Nucleus accumbens (tissue), 56 donors: ENCODE measurements at regions not wholly inside any gene's neighbourhood (a gene's known extent, or its start where the extent isn't known, plus 50 kb on each side); places are given as distances from the start of the nearest gene placed in this dataset.
"Not testable (repeated sequence)": the region's sequence is repeated elsewhere in the genome, so short reads cannot be mapped to it uniquely, and the experiment has no call there.

Source experiments
- DNase-seq, 56 donors: peaks; one replicate each; lab custom pipeline; 2025; lab: John Stamatoyannopoulos, UW

GRCh38 chr6:120553353-120553752 is 780.9 kb downstream of the TBC1D32 start:
- no peak for DNase-seq

- DNase-seq: no peak
Observed at GRCh38 chr6:120545353-120545752, 788.9 kb downstream of the TBC1D32 start.

DNA sequence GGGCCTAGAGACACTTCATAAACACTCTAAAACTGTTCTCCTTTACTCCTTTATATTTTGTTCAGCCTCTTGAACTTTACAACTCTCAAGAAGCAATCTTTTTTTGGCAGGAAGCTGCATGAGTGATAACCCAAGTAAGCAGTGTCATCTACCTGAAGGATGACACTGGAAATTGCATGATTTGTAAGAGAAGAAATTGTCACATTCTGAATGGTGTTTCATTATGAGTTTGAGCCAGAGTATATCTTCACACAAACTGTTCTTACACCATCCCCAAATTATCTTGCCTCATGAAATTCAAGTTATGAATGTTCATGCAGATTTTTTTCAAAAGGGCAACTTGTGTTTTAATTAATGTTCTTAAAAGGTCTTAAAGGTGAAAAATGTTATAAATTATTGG is 799.3 kb downstream of the TBC1D32 start:
- no peak for DNase-seq

DNA sequence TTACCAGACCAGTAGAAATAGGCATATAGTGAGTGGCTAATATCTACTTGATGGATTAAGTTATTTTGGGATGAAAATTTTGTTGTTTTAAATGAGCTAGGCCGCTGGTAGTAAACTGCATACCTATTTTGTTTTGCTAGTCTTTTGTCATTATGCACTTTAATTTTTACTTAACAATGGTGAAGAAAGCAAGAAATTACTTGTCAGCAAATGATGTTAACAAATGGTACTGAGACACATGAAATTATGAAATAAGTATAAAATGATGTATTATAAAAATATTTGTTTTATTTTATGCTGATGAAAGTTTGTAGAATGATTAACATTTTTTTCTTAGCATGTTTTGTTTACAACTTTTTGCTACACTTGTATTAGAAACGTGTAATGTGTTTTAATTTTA is 807.7 kb downstream of the TBC1D32 start:
- no peak for DNase-seq

DNA sequence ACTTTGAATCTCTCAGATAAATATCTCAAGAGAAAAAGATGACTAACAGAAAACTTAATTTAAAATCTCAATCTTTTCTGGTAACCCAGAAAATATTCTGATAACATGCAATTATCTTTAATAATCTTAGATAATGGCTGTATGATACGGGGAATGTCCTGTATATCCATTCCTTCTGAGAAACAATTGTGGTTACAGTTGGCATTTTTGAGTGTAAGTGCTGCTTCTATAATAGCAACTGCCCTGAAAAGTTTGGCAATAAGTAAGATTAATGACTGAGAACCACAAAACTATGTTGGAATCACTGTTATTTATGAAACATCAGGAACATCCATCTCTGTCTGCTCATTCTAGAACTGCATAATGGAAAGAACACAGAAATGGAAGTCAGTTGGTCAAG is 819.7 kb downstream of the TBC1D32 start:
- no peak for DNase-seq

DNA sequence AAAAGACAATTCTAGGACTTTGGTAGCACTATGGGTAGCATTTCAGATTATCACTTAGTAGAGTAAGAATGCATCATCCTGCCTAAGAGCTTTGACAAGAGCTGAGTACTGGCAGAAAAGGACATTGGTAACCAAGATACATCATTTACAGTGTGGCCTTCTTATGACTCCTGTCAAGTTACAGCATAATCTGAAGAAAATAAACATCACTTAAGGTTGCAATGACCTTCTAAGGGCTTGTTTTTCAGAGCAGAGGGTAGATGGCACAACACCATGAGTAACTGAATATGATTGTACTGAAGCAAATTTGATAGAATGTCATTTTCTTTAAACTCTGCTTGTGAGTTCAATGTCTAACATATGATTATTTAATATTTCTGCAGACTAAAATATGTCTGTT is 822.6 kb downstream of the TBC1D32 start:
- DNase-seq: no peak

GRCh38 chr6:120498711-120499110 is 835.6 kb downstream of the TBC1D32 start:
- peak in 25 of 56 donors; percentile 1 to 74 (median 15) for DNase-seq

GRCh38 chr6:120496661-120497060 is 837.6 kb downstream of the TBC1D32 start:
- no peak for DNase-seq

DNA sequence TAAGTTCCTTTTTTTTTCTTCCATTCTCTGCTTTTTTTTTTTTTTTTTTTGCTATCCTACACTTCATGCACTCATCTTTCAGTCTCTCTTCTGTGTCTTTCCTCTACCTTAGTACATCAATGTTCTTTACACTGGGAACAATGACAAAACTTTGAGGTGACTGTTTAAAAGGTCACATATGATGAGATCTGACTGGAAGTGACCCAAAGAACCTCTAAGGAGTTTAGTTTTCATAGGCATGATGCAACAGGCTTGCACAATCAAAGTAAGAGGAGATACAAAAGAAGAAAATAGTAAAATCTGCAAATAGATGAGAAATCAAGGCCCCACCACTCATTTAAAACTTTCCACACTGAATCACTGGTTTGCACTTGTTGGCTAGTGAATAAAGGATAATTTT is 840.8 kb downstream of the TBC1D32 start:
- DNase-seq: no peak

DNA sequence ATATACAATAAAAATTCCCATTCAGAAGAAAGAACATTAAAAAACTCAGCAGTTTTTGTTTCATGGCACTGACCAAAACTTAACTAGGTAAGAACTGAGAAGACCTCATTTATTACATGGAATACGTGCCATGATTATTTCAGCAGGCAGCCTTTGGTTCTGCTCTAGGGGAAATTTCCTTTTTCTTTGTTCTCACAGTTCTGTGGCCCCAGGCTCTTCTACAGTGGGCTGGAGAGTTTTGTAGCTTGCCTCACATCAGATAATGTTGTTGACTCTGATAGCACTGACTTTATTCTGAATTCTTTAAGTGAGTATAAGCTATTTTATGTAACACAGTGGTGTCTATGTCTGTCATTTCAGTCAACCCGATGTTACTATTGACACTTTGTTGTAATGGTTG is 844.3 kb downstream of the TBC1D32 start:
- DNase-seq: no peak

- no peak for DNase-seq
Observed at GRCh38 chr6:120484146-120484545, 850.1 kb downstream of the TBC1D32 start.

GRCh38 chr6:120478650-120479049 is 855.6 kb downstream of the TBC1D32 start:
- DNase-seq: no peak

GRCh38 chr6:120473804-120474203 is 860.5 kb downstream of the TBC1D32 start:
- no peak for DNase-seq

- DNase-seq: no peak
Observed at GRCh38 chr6:120468486-120468885, 865.8 kb downstream of the TBC1D32 start.

DNA sequence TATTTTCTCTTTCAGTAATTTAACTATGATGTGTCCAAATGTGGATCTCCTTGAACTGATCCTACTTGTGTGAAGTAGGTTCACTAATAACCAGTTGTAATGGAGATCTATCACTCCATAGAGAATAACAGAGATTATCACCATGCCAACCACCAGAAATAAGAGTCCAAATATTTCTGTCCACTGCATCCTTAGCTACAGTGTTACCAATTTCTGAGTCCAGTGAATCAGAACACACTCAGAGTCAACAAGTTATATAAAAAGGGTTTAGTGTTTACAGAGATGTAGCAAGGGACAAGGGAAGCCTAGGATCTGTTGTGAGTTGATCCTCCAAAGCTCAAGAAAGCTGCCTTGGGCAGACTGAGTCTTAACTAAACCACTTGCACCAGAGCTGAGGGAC is 882.8 kb downstream of the TBC1D32 start:
- no peak for DNase-seq

DNA sequence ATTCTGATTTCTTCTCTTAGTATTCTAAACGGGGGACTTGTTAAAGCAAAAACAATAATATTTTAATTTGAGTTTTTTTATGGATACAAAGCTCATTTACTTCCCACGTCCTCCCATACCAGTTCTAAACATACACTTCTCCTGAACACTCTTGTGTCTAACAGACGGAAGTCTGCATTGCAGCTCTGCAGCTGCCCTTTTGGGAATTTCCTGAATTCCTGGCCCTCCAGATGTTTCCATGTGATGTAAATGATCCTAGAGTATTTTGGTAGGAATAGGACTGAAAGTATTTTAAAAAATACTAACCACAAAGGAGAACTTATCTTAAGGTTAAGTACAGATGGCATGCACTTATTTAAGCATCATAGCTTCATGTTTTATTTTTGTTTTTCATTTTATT is 886.7 kb downstream of the TBC1D32 start:
- DNase-seq: no peak

- DNase-seq: not testable (repeated sequence)
Observed at GRCh38 chr6:120432840-120433239, 901.4 kb downstream of the TBC1D32 start.

GRCh38 chr6:120431841-120432240 is 902.4 kb downstream of the TBC1D32 start:
- DNase-seq: no peak

DNA sequence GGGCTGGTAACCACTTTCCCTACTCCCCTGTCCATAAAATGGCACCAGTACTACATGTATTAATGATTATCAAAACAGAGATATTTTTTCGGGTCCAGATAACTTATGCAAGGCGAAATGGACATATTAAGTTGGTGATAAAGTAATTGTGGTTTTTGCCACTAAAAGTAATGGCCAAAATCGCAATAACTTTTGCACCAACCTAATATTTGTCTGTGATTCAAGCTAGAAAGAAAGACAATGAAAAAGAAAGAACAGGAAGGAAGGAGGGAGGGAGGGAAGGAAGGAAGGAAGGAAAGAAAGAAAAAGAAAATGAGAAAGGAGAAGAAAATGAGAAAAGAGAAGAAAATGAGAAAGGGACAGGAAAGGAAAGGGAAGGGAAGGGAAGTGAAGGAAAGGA is 922.9 kb downstream of the TBC1D32 start:
- no peak for DNase-seq

DNA sequence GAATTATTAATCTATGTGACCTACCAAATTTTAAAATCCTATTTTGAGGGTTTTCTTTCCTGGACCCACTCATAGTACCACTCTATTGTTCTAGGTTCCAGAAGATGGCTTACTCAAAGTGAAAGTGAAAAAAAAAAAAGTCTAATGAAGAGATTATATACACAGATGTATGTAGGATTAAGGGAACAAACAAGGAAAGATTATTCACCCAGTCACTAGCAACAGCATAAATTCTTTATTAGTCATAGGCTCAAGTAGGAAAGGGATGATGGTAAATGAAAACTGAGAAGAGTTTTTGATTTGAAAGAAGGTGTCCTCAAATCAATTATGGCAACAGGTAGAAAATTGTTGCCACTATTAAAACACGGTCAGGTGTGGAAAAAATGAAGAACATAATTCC is 923.7 kb downstream of the TBC1D32 start:
- DNase-seq: no peak

GRCh38 chr6:120407696-120408095 is 926.6 kb downstream of the TBC1D32 start:
- DNase-seq: no peak

GRCh38 chr6:120405947-120406346 is 928.3 kb downstream of the TBC1D32 start:
- no peak for DNase-seq

GRCh38 chr6:120395784-120396183 is 938.5 kb downstream of the TBC1D32 start:
- no peak for DNase-seq

DNA sequence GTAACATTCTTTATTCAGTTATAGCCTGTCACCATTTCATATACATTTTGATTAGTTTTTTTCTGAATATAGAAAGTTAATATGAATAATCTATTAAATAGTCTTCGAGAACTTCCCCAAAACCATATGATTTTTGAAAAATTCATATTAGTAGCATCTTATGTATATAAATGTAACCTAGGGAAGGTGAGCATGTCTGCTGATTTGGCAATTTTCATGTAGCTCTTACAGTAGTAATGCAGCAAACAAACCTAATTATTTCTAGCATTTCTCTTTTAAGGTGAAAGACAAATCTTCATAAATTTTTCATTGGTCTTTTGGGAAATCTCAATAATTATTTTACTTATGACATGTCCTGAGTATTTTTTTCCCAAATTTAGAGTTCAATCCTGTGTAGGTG is 939.0 kb downstream of the TBC1D32 start:
- DNase-seq: no peak
